Loucy (cell line): ENCODE measurements at regions not wholly inside any gene's neighbourhood (a gene's known extent, or its start where the extent isn't known, plus 50 kb on each side); places are given as distances from the start of the nearest gene placed in this dataset.

Experiments used
- H2AFZ ChIP-seq: fragments of 200-600 bp; sonication (generic); 2 replicates; pipeline ENCODE4 v1.6.0; 2016; ENCODE audit warnings: antibody characterized with exemption, mild to moderate bottlenecking, low read length, moderate library complexity
- H3F3A ChIP-seq: fragments of 200-600 bp; 2 replicates; pipeline ENCODE4 v1.6.0; 2016; ENCODE audit warnings: antibody characterized with exemption, low read depth, mild to moderate bottlenecking
- H3K27me3 ChIP-seq: fragments of 200-600 bp; sonication (generic); 2 replicates; pipeline ENCODE4 v1.6.1; 2014; ENCODE audit warnings: low read length, mild to moderate bottlenecking; ENCODE audit not compliant: insufficient read depth, poor library complexity, severe bottlenecking
- H3K36me3 ChIP-seq: fragments of 200-600 bp; sonication (generic); 2 replicates; pipeline ENCODE4 v1.6.1; 2016; ENCODE audit warnings: low read length; ENCODE audit not compliant: insufficient read depth
- H3K4me1 ChIP-seq: fragments of 200-600 bp; sonication (generic); 2 replicates; pipeline ENCODE4 v1.5.1; 2014; ENCODE audit warnings: low read length, mild to moderate bottlenecking; ENCODE audit not compliant: insufficient read depth, poor library complexity, severe bottlenecking
- H3K4me2 ChIP-seq: fragments of 200-600 bp; sonication (generic); 2 replicates; pipeline ENCODE4 v1.6.0; 2014; ENCODE audit warnings: antibody characterized with exemption, low read length, low read depth, mild to moderate bottlenecking; ENCODE audit not compliant: poor library complexity, severe bottlenecking
- H3K4me3 ChIP-seq: fragments of 200-600 bp; sonication (generic); 2 replicates; pipeline ENCODE4 v1.5.1; 2014; ENCODE audit warnings: low read length, mild to moderate bottlenecking, mixed read lengths; ENCODE audit not compliant: poor library complexity, severe bottlenecking
- H3K79me2 ChIP-seq: fragments of 200-600 bp; sonication (generic); 2 replicates; pipeline ENCODE4 v1.6.1; 2014; ENCODE audit warnings: low read length; ENCODE audit not compliant: insufficient read depth
- H3K9ac ChIP-seq: fragments of 200-600 bp; sonication (generic); 2 replicates; pipeline ENCODE4 v1.6.0; 2014; ENCODE audit warnings: mild to moderate bottlenecking, low read depth, low read length, moderate library complexity; ENCODE audit not compliant: poor library complexity, severe bottlenecking
- H3K9me2 ChIP-seq: fragments of 200-600 bp; sonication (generic); replicated peaks from 2 replicates; pipeline ENCODE4 v1.6.1; 2016; ENCODE audit warnings: low read depth, low read length, mixed read lengths
- H3K9me3 ChIP-seq: fragments of 200-600 bp; sonication (generic); 2 replicates; pipeline ENCODE4 v1.6.1; 2014; ENCODE audit warnings: mild to moderate bottlenecking, antibody characterized with exemption, low read length, low read depth; ENCODE audit not compliant: insufficient read depth
- H4K20me1 ChIP-seq: fragments of 200-600 bp; sonication (generic); 2 replicates; pipeline ENCODE4 v1.6.0; 2014; ENCODE audit warnings: antibody characterized with exemption, low read length, mild to moderate bottlenecking; ENCODE audit not compliant: insufficient read depth, poor library complexity, severe bottlenecking
- CTCF ChIP-seq: fragments of 200-600 bp; sonication (generic); conservative IDR thresholded peaks from 2 replicates; pipeline ENCODE4 v1.5.1; 2014; ENCODE audit warnings: mild to moderate bottlenecking, antibody characterized with exemption, low read length
- EZH2phosphoT487 ChIP-seq: fragments of 200-600 bp; IDR thresholded peaks from 2 replicates; pipeline ENCODE4 v1.6.1; 2018; ENCODE audit warnings: antibody characterized with exemption, mild to moderate bottlenecking, moderate library complexity, borderline replicate concordance

GRCh38 chr22:23485490-23485889 lies 94.6 kb downstream of the IGLL1 start:
- no peaks in the 10 kb centered on the region for H3K27me3 ChIP-seq
- TF ChIP-seq EZH2phosphoT487, result no peak
- TF ChIP-seq CTCF, result no peak
- H3K79me2 ChIP-seq, result no peaks in the 10 kb centered on the region
- H3K9me2 ChIP-seq, result no peaks in the 10 kb centered on the region
- H3K4me2 ChIP-seq, result no peak overlapping the region
- no peaks in the 10 kb centered on the region for H4K20me1 ChIP-seq
- no peak overlapping the region for H2AFZ ChIP-seq
- H3K9ac ChIP-seq, result no peak overlapping the region
- no peak overlapping the region for H3K4me3 ChIP-seq
- H3K36me3 ChIP-seq, result no peaks in the 10 kb centered on the region
- no peaks in the 10 kb centered on the region for H3K9me3 ChIP-seq
- H3K4me1 ChIP-seq, result peaks cover 25% of the 10 kb centered on the region
- H3F3A ChIP-seq, result no peaks in the 10 kb centered on the region

- Histone ChIP-seq H3K4me3 (no peak overlapping the region), H3K9me3 (no peaks in the 10 kb centered on the region), H3K9ac (no peak overlapping the region), H3K36me3 (no peaks in the 10 kb centered on the region), H2AFZ (no peak overlapping the region), H3F3A (no peaks in the 10 kb centered on the region), H3K79me2 (no peaks in the 10 kb centered on the region), H3K4me2 (no peak overlapping the region), H3K9me2 (no peaks in the 10 kb centered on the region), H3K27me3 (no peaks in the 10 kb centered on the region), H4K20me1 (no peaks in the 10 kb centered on the region), H3K4me1 (peaks cover 25% of the 10 kb centered on the region)
- TF ChIP-seq CTCF, result no peak
- TF ChIP-seq EZH2phosphoT487, result no peak
These were observed 95.4 kb downstream of the IGLL1 start for GRCh38 chr22:23484651-23485050.

- Histone ChIP-seq H3K36me3 (no peaks in the 10 kb centered on the region), H3K4me3 (no peak overlapping the region), H3K27me3 (no peaks in the 10 kb centered on the region), H3K9me2 (no peaks in the 10 kb centered on the region), H4K20me1 (no peaks in the 10 kb centered on the region), H3K9me3 (no peaks in the 10 kb centered on the region), H3K9ac (no peak overlapping the region), H3K4me1 (peaks cover 16% of the 10 kb centered on the region), H3F3A (0 out of 2 replicates have a peak, but pooled peaks cover 2% of the 10 kb centered on the region), H2AFZ (no peak overlapping the region), H3K79me2 (no peaks in the 10 kb centered on the region), H3K4me2 (no peak overlapping the region)
- no peak for TF ChIP-seq CTCF
- no peak for TF ChIP-seq EZH2phosphoT487
These were observed 98.7 kb downstream of the IGLL1 start for GRCh38 chr22:23481369-23481768.
